K562 (cell line): ENCODE measurements at regions not wholly inside any gene's neighbourhood (a gene's known extent, or its start where the extent isn't known, plus 50 kb on each side); places are given as distances from the start of the nearest gene placed in this dataset.

Experiments
- ATAC-seq: fragments of 200-7000 bp; cut with Tn5 transposase; 3 replicates; pipeline ENCODE4 v1.9.1; 2020; ENCODE audit warnings: moderate library complexity
- BruUV-seq: library from RNA; stranded (reverse); fragments of 400-500 nt; replicated peaks from 2 replicates; lab custom pipeline; 2021; lab: Mats Ljungman, UMichigan
- CTCF ChIA-PET: fragments of 300-600 bp; formaldehyde crosslinking; extraction: SDS; loops from one replicate; lab custom pipeline; 2021; ENCODE audit warnings: low intra/inter-chr PET ratio; lab: Yijun Ruan, JAX
- POLR2A ChIA-PET: fragments of 300-600, 350-650 bp; sonication (Branson Sonifier 250); formaldehyde crosslinking; extraction: SDS; loops from one replicate; lab custom pipeline; 2021; ENCODE audit warnings: antibody characterized with exemption, inconsistent platforms; lab: Yijun Ruan, JAX
- DNase-seq, 4 experiments: peaks; one replicate each; pipeline versions ENCODE4 v3.0.0 to v3.0.0-alpha.2; 2011 to 2018; ENCODE audit warnings: low spot score in 3 of 4, mixed read lengths in 3 of 4; ENCODE audit errors: extremely low read depth in 1 of 4
- FAIRE-seq: peaks from 2 replicates; lab custom pipeline; 2011; peaks lifted over from hg19 to GRCh38; lab: Jason Lieb, UNC
- H2AFZ ChIP-seq: 2 replicates; pipeline ENCODE4 v1.6.0; 2011; ENCODE audit warnings: low read depth, low read length, control low read depth, inconsistent platforms
- H3K27ac ChIP-seq: fragments of 200-600 bp; 3 replicates; pipeline ENCODE4 v1.8.0; 2011; ENCODE audit warnings: low read depth, mild to moderate bottlenecking, control low read depth, inconsistent platforms, low read length, moderate library complexity, mixed read lengths; ENCODE audit errors: extremely low read depth
- H3K27me3 ChIP-seq, 2 experiments: fragments of 300-600 bp in 1 of 2; 2 replicates in 1 of 2; 3 replicates in 1 of 2; pipeline versions ENCODE4 v1.6.0 to v1.8.0; 2011; ENCODE audit warnings: inconsistent platforms in 2 of 2, low read length in 2 of 2, mild to moderate bottlenecking in 1 of 2, mixed read lengths in 1 of 2, moderate library complexity in 1 of 2; ENCODE audit not compliant: control insufficient read depth in 2 of 2, insufficient read depth in 2 of 2
- H3K36me3 ChIP-seq: fragments of 300-600 bp; 3 replicates; pipeline ENCODE4 v1.8.0; 2011; ENCODE audit warnings: mild to moderate bottlenecking, low read length, inconsistent platforms; ENCODE audit not compliant: control insufficient read depth, insufficient read depth
- H3K4me1 ChIP-seq, 2 experiments: fragments of 200-600 bp in 1 of 2; replicated peaks in 1 of 2; 2 replicates in 1 of 2; 3 replicates in 1 of 2; pipeline versions ENCODE4 v1.5.1 to v1.8.0; 2011; ENCODE audit warnings: inconsistent platforms in 2 of 2, low read length in 2 of 2, mild to moderate bottlenecking in 1 of 2, mixed read lengths in 1 of 2, moderate library complexity in 1 of 2; ENCODE audit not compliant: control insufficient read depth in 2 of 2, insufficient read depth in 2 of 2
- H3K4me2 ChIP-seq: 2 replicates; pipeline ENCODE4 v1.6.1; 2011; ENCODE audit warnings: low read length, control low read depth, inconsistent platforms, mixed read lengths; ENCODE audit not compliant: insufficient read depth
- H3K4me3 ChIP-seq: fragments of 200-600 bp; sonication (generic), shearing (Covaris generic); 2 replicates; pipeline ENCODE4 v1.5.1; 2016; ENCODE audit warnings: control low read depth, inconsistent platforms
- H3K79me2 ChIP-seq: fragments of 200-600 bp; 3 replicates; pipeline ENCODE4 v1.8.0; 2011; ENCODE audit warnings: low read length, inconsistent platforms; ENCODE audit not compliant: control insufficient read depth, insufficient read depth
- H3K9ac ChIP-seq, 2 experiments: 2 replicates each; pipeline versions ENCODE4 v1.6.0 to v1.6.1; 2011; ENCODE audit warnings: low read depth in 2 of 2, low read length in 2 of 2, control low read depth in 1 of 2, inconsistent platforms in 1 of 2, mild to moderate bottlenecking in 1 of 2, mixed read lengths in 1 of 2; ENCODE audit not compliant: insufficient read depth in 1 of 2
- H3K9me1 ChIP-seq: one replicate; pipeline ENCODE4 v1.6.0; 2011; ENCODE audit warnings: inconsistent platforms, mild to moderate bottlenecking, low read length, moderate library complexity; ENCODE audit not compliant: control insufficient read depth, insufficient read depth
- H3K9me3 ChIP-seq: replicated peaks from 2 replicates; pipeline ENCODE4 v1.5.1; 2011; ENCODE audit warnings: low read depth, low read length, inconsistent platforms; ENCODE audit not compliant: control insufficient read depth, insufficient read depth
- H4K20me1 ChIP-seq: replicated peaks from 2 replicates; pipeline ENCODE4 v1.6.1; 2011; ENCODE audit warnings: low read length, inconsistent platforms, mixed read lengths; ENCODE audit not compliant: control insufficient read depth, insufficient read depth
- ATF7 ChIP-seq: fragments of 450-650 bp; IDR thresholded peaks from 2 replicates; pipeline ENCODE4 v1.7.1; 2014; ENCODE audit warnings: mild to moderate bottlenecking, moderate library complexity
- BACH1 ChIP-seq: fragments of 200-800 bp; sonication (Bioruptor generic); IDR thresholded peaks from 2 replicates; pipeline ENCODE4 v1.6.1; 2016; ENCODE audit warnings: missing genetic modification characterization, missing compliant biosample characterization
- ELF1 ChIP-seq: fragments of 200-800 bp; sonication (Bioruptor generic); IDR thresholded peaks from 2 replicates; pipeline ENCODE4 v1.6.1; 2016; ENCODE audit warnings: missing genetic modification characterization, missing compliant biosample characterization
- ESRRB ChIP-seq: fragments of 250-450 bp; sonication (Bioruptor Pico); IDR thresholded peaks from 2 replicates; pipeline ENCODE4 v1.5.0; 2020; ENCODE audit warnings: mild to moderate bottlenecking, moderate library complexity, borderline replicate concordance
- FOXM1 ChIP-seq, 2 experiments: fragments of 450-650 bp in 1 of 2; sonication (generic) in 1 of 2; formaldehyde crosslinking in 1 of 2; IDR thresholded peaks; 2 replicates each; pipeline versions ENCODE4 v1.6.1 to v1.9.0; 2017 to 2022; ENCODE audit warnings: low read depth in 2 of 2, mild to moderate bottlenecking in 2 of 2, missing genetic modification reagents in 1 of 2, moderate library complexity in 1 of 2
- PYGO2 ChIP-seq: fragments of 450-650 bp; IDR thresholded peaks from 2 replicates; pipeline ENCODE4 v1.6.1; 2016; ENCODE audit warnings: mild to moderate bottlenecking, missing genetic modification characterization, moderate library complexity, missing compliant biosample characterization
- SAFB ChIP-seq: fragments of 200-400 bp; formaldehyde crosslinking; IDR thresholded peaks from 2 replicates; pipeline ENCODE4 v1.6.1; 2017; ENCODE audit warnings: low read depth, low read length, borderline replicate concordance
- U2AF1 ChIP-seq: fragments of 200-400 bp; formaldehyde crosslinking; optimal IDR thresholded peaks from 2 replicates; pipeline ENCODE3; 2017; ENCODE audit warnings: mild to moderate bottlenecking, low read depth, low read length, moderate library complexity
- ZNF316 ChIP-seq: fragments of 450-650 bp; IDR thresholded peaks from 2 replicates; pipeline ENCODE4 v1.6.1; 2016
- ZNF398 ChIP-seq: fragments of 250-450 bp; sonication (Bioruptor Pico); IDR thresholded peaks from 2 replicates; pipeline ENCODE4 v1.8.0; 2021; ENCODE audit warnings: moderate library complexity, mild to moderate bottlenecking, inconsistent platforms
- WGBS: fragments of 100-300 bp; shearing (Covaris generic); methylation state at CpG from one replicate; pipeline ENCODE4 v1.1.6; 2016; ENCODE audit warnings: low coverage, mixed read lengths; ENCODE audit not compliant: insufficient coverage; ENCODE audit errors: missing lambda C conversion rate; 5-methylcytosine and 5-hydroxymethylcytosine counted together
- in situ Hi-C: fragments of 300-500 bp; cut with MboI; formaldehyde crosslinking; loops from 4 replicates; pipeline ENCODE4 v1.15.0; 2018; ENCODE audit warnings: inconsistent platforms, mixed read lengths
- intact Hi-C: fragments of 100-400 bp; cut with micrococcal nuclease; formaldehyde crosslinking; loops from 2 replicates; pipeline ENCODE4 v1.14.2; 2022

- Histone ChIP-seq H3K27ac (no peak overlapping the region), H3K9ac (no peak overlapping the region), H3K79me2 (no peaks in the 10 kb centered on the region), H4K20me1 (peaks cover 3% of the 10 kb centered on the region; the same call in 1 of the 2 replicates), H3K4me2 (no peak overlapping the region), H3K4me3 (no peak overlapping the region), H3K9me3 (no peaks in the 10 kb centered on the region), H3K27me3 (peaks cover 25 to 55% of the 10 kb centered on the region in 2 experiments), H3K9me1 (no peaks in the 10 kb centered on the region), H3K36me3 (no peaks in the 10 kb centered on the region), H2AFZ (no peak overlapping the region), H3K4me1 (no peaks in the 10 kb centered on the region)
- TF ChIP-seq U2AF1 (no peak), ESRRB (CRISPR knock-in tag) (no peak), ATF7 (no peak), ELF1 (tag) (no peak), PYGO2 (tag) (no peak)
- DNase-seq (no peak), ATAC-seq (no peak), FAIRE-seq (no peak)
- intact Hi-C loops = no loop called here
- no TSS peak for BruUV-seq
- in situ Hi-C loops = no loop called here
- WGBS = 11% methylated on average over 5 of the region's 5 CpGs
- ChIA-PET CTCF (no interaction called here), POLR2A (interaction anchor here (0.6 to 1.3 kb wide), 2 partner anchors 12 to 41 kb away, joined by 3 read pairs; no protein-coding TSS in a partner anchor)
These were observed 107.6 kb downstream of the RMI2 start for GRCh38 chr16:11452746-11453389.

- ATAC-seq (no peak), DNase-seq (no peak), FAIRE-seq (no peak)
- H3K9ac ChIP-seq = no peak overlapping the region
- peaks cover 12 to 42% of the 10 kb centered on the region in 2 experiments; a peak in 4 of 5 replicates for H3K27me3 ChIP-seq
- no peak for TF ChIP-seq ZNF316
- no peak for TF ChIP-seq BACH1 (tag)
- no peak for TF ChIP-seq ZNF398
- TF ChIP-seq SAFB = no peak
- TF ChIP-seq FOXM1 (IDR thresholded peaks at IDR 0.05; ENCODE audit: low read depth) = no peak
- no peak for TF ChIP-seq FOXM1 (CRISPR knock-in tag; IDR thresholded peaks at IDR 0.05; ENCODE audit: low read depth)
- no peak overlapping the region for H3K4me2 ChIP-seq
- WGBS = 20% methylated on average over 10 of the region's 10 CpGs
- H3K9me1 ChIP-seq = no peaks in the 10 kb centered on the region
- no peaks in the 10 kb centered on the region; a peak in 1 of 5 replicates for H3K4me1 ChIP-seq
- no peak overlapping the region for H2AFZ ChIP-seq
- H3K79me2 ChIP-seq = no peaks in the 10 kb centered on the region
- in situ Hi-C loops (no loop called here), intact Hi-C loops (no loop called here)
- POLR2A ChIA-PET = no interaction called here
- no peaks in the 10 kb centered on the region for H3K9me3 ChIP-seq
- peaks cover 2% of the 10 kb centered on the region; the same call in 1 of the 2 replicates for H4K20me1 ChIP-seq
- no TSS peak for BruUV-seq
- no peak overlapping the region for H3K4me3 ChIP-seq
- H3K27ac ChIP-seq = no peak overlapping the region
- H3K36me3 ChIP-seq = no peaks in the 10 kb centered on the region
- CTCF ChIA-PET = no interaction called here
These were observed 111.5 kb downstream of the RMI2 start for GRCh38 chr16:11456741-11457140.
